GM12878 (cell line): ENCODE measurements at regions not wholly inside any gene's neighbourhood (a gene's known extent, or its start where the extent isn't known, plus 50 kb on each side); places are given as distances from the start of the nearest gene placed in this dataset.

Experiments used
- CTCF ChIP-seq, 3 experiments: IDR thresholded peaks in 2 of 3; conservative IDR thresholded peaks in 1 of 3; 2 replicates each; pipeline ENCODE4 v1.5.1; 2011; ENCODE audit warnings: low read depth in 3 of 3, low read length in 3 of 3, mild to moderate bottlenecking in 3 of 3, control low read depth in 2 of 3, moderate library complexity in 2 of 3, inconsistent platforms in 1 of 3, mixed read lengths in 1 of 3; ENCODE audit not compliant: control insufficient read depth in 2 of 3, insufficient read depth in 1 of 3; ENCODE audit errors: extremely low read depth in 1 of 3
- RBBP5 ChIP-seq: fragments of 200-600 bp; sonication (generic); conservative IDR thresholded peaks from 2 replicates; pipeline ENCODE4 v1.6.1; 2016
- YY1 ChIP-seq: IDR thresholded peaks from 2 replicates; pipeline ENCODE4 v1.6.1; 2011; ENCODE audit warnings: low read depth, mild to moderate bottlenecking, low read length

- TF ChIP-seq CTCF (IDR thresholded peaks at IDR 0.05 in 2 of 3, conservative IDR thresholded peaks at IDR 0.05 in 1 of 3; ENCODE audit: control insufficient read depth in 2 of 3, extremely low read depth in 1 of 3, insufficient read depth in 1 of 3, low read depth in 3 of 3, low read length in 3 of 3) (no peak), YY1 (no peak), RBBP5 (no peak)
Observed at GRCh38 chr14:42683707-42684106, 1077.0 kb downstream of the LRFN5 start.
